H9 (cell line): ENCODE measurements at regions not wholly inside any gene's neighbourhood (a gene's known extent, or its start where the extent isn't known, plus 50 kb on each side); places are given as distances from the start of the nearest gene placed in this dataset.

Experiments
- DNase-seq: peaks from one replicate; pipeline ENCODE4 v3.0.0-alpha.2; 2017
- H2AFZ ChIP-seq: one replicate; pipeline ENCODE4 v1.6.1; 2013; ENCODE audit warnings: mild to moderate bottlenecking, low read length, control low read depth, moderate library complexity
- H2AK5ac ChIP-seq: 2 replicates; pipeline ENCODE4 v1.6.1; 2013; ENCODE audit warnings: low read length, control low read depth, mixed read lengths; ENCODE audit not compliant: insufficient read length
- H2BK120ac ChIP-seq: one replicate; pipeline ENCODE4 v1.6.1; 2013; ENCODE audit warnings: low read depth, mild to moderate bottlenecking, low read length, control low read depth, inconsistent platforms; ENCODE audit not compliant: poor library complexity, severe bottlenecking
- H2BK12ac ChIP-seq: 2 replicates; pipeline ENCODE4 v1.6.1; 2013; ENCODE audit warnings: low read length, control low read depth, mixed read lengths, low read depth; ENCODE audit not compliant: insufficient read length
- H2BK15ac ChIP-seq: 2 replicates; pipeline ENCODE4 v1.6.1; 2013; ENCODE audit warnings: low read depth, low read length, control low read depth
- H2BK20ac ChIP-seq: one replicate; pipeline ENCODE4 v1.6.1; 2013; ENCODE audit warnings: low read depth, mild to moderate bottlenecking, low read length, control low read depth, inconsistent platforms; ENCODE audit not compliant: poor library complexity, severe bottlenecking
- H2BK5ac ChIP-seq: 2 replicates; pipeline ENCODE4 v1.6.1; 2013; ENCODE audit warnings: low read length, control low read depth, mixed read lengths; ENCODE audit not compliant: insufficient read length
- H3K14ac ChIP-seq: 2 replicates; pipeline ENCODE4 v1.6.1; 2013; ENCODE audit warnings: low read length, control low read depth; ENCODE audit not compliant: insufficient read depth
- H3K18ac ChIP-seq: 2 replicates; pipeline ENCODE4 v1.6.1; 2013; ENCODE audit warnings: low read depth, mild to moderate bottlenecking, mixed read lengths, low read length, control low read depth; ENCODE audit not compliant: insufficient read length
- H3K23ac ChIP-seq: 2 replicates; pipeline ENCODE4 v1.6.1; 2013; ENCODE audit warnings: low read length, control low read depth, mixed read lengths, low read depth; ENCODE audit not compliant: insufficient read length
- H3K23me2 ChIP-seq: 2 replicates; pipeline ENCODE4 v1.6.1; 2013; ENCODE audit warnings: low read depth, mild to moderate bottlenecking, mixed read lengths, low read length, control low read depth; ENCODE audit not compliant: insufficient read length, poor library complexity, severe bottlenecking
- H3K27ac ChIP-seq: 2 replicates; pipeline ENCODE4 v1.5.1; 2013; ENCODE audit warnings: low read length, control low read depth, mixed read lengths, low read depth; ENCODE audit not compliant: insufficient read length
- H3K27me3 ChIP-seq: 2 replicates; pipeline ENCODE4 v1.6.1; 2013; ENCODE audit warnings: low read length, control low read depth, inconsistent platforms; ENCODE audit not compliant: insufficient read depth
- H3K4ac ChIP-seq: 2 replicates; pipeline ENCODE4 v1.6.1; 2013; ENCODE audit warnings: low read depth, mild to moderate bottlenecking, control low read depth, inconsistent platforms, low read length, moderate library complexity
- H3K4me1 ChIP-seq: 2 replicates; pipeline ENCODE4 v1.6.1; 2013; ENCODE audit warnings: low read length, control low read depth, inconsistent platforms; ENCODE audit not compliant: insufficient read depth
- H3K4me2 ChIP-seq: 2 replicates; pipeline ENCODE4 v1.6.1; 2013; ENCODE audit warnings: low read length, control low read depth, mixed read lengths; ENCODE audit not compliant: insufficient read length, insufficient read depth
- H3K56ac ChIP-seq: 2 replicates; pipeline ENCODE4 v1.6.1; 2013; ENCODE audit warnings: low read depth, mild to moderate bottlenecking, mixed read lengths, low read length, control low read depth; ENCODE audit not compliant: insufficient read length
- H3K79me1 ChIP-seq: 2 replicates; pipeline ENCODE4 v1.6.1; 2013; ENCODE audit warnings: low read depth, mild to moderate bottlenecking, moderate library complexity, low read length, control low read depth, inconsistent platforms; ENCODE audit not compliant: insufficient read depth, poor library complexity, severe bottlenecking
- H3K79me2 ChIP-seq: 2 replicates; pipeline ENCODE4 v1.6.1; 2013; ENCODE audit warnings: low read length, control low read depth, inconsistent platforms; ENCODE audit not compliant: insufficient read depth
- H3K9ac ChIP-seq: 2 replicates; pipeline ENCODE4 v1.6.1; 2013; ENCODE audit warnings: low read length, control low read depth, mixed read lengths; ENCODE audit not compliant: insufficient read length; ENCODE audit errors: extremely low read depth
- H3K9me3 ChIP-seq: one replicate; pipeline ENCODE4 v1.6.1; 2013; ENCODE audit warnings: low read depth, low read length, inconsistent platforms; ENCODE audit not compliant: control insufficient read depth
- H3T11ph ChIP-seq: one replicate; pipeline ENCODE4 v1.6.1; 2013; ENCODE audit warnings: mild to moderate bottlenecking, low read length, control low read depth, inconsistent platforms
- H4K20me1 ChIP-seq: one replicate; pipeline ENCODE4 v1.6.1; 2013; ENCODE audit not compliant: control insufficient read depth, insufficient read length, insufficient read depth
- H4K5ac ChIP-seq: 2 replicates; pipeline ENCODE4 v1.6.1; 2013; ENCODE audit warnings: low read depth, mild to moderate bottlenecking, mixed read lengths, low read length, control low read depth; ENCODE audit not compliant: insufficient read length
- H4K8ac ChIP-seq: replicated peaks from 2 replicates; pipeline ENCODE4 v1.6.1; 2013; ENCODE audit warnings: low read length, control low read depth, mixed read lengths, low read depth; ENCODE audit not compliant: insufficient read length
- H4K91ac ChIP-seq: 2 replicates; pipeline ENCODE4 v1.6.1; 2013; ENCODE audit warnings: low read depth, mild to moderate bottlenecking, moderate library complexity, mixed read lengths, low read length, control low read depth; ENCODE audit not compliant: insufficient read length
- H3K27ac Mint-ChIP-seq, 3 experiments: 2 replicates in 2 of 3; 3 replicates in 1 of 3; pipeline ENCODE4 v1.8.0; 2020 to 2021; ENCODE audit warnings: mixed read lengths in 3 of 3, mild to moderate bottlenecking in 1 of 3, moderate library complexity in 1 of 3
- H3K27me3 Mint-ChIP-seq: 2 replicates; pipeline ENCODE4 v1.8.0; 2021; ENCODE audit warnings: low read depth, mild to moderate bottlenecking, moderate library complexity, mixed read lengths
- H3K36me3 Mint-ChIP-seq, 3 experiments: 2 replicates in 2 of 3; 3 replicates in 1 of 3; pipeline ENCODE4 v1.8.0; 2020 to 2021; ENCODE audit warnings: low read depth in 3 of 3, mixed read lengths in 3 of 3; ENCODE audit not compliant: insufficient read depth in 1 of 3
- H3K4me1 Mint-ChIP-seq, 2 experiments: 2 replicates each; pipeline ENCODE4 v1.8.0; 2020; ENCODE audit warnings: mixed read lengths in 2 of 2
- H3K4me3 Mint-ChIP-seq, 2 experiments: 2 replicates in 1 of 2; 3 replicates in 1 of 2; pipeline ENCODE4 v1.8.0; 2020 to 2021; ENCODE audit warnings: mild to moderate bottlenecking in 2 of 2, mixed read lengths in 2 of 2, moderate library complexity in 1 of 2
- H3K9me3 Mint-ChIP-seq, 2 experiments: 2 replicates in 1 of 2; 3 replicates in 1 of 2; pipeline ENCODE4 v1.8.0; 2020; ENCODE audit warnings: mild to moderate bottlenecking in 2 of 2, mixed read lengths in 2 of 2, moderate library complexity in 1 of 2
- CTCF ChIP-seq: fragments of 200-600 bp; sonication (generic); conservative IDR thresholded peaks from 3 replicates; pipeline ENCODE4 v1.8.0; 2021; ENCODE audit warnings: antibody characterized with exemption, mild to moderate bottlenecking
- WGBS: extraction: QIAGEN DNeasy Blood & Tissue Kit; methylation state at CpG from one replicate; pipeline ENCODE4 v1.1.7; 2013; ENCODE audit warnings: missing lambda C conversion rate, low lambda C conversion rate, mixed read lengths; ENCODE audit not compliant: insufficient read length; ENCODE audit errors: extremely low coverage; 5-methylcytosine and 5-hydroxymethylcytosine counted together

- H3K14ac ChIP-seq, result no peak overlapping the region
- H3K9me3 ChIP-seq, result no peaks in the 10 kb centered on the region
- no peaks in the 10 kb centered on the region for H3K27me3 ChIP-seq
- no peaks in the 10 kb centered on the region for H3K36me3 Mint-ChIP-seq
- no peak for DNase-seq
- no peak overlapping the region for H2BK5ac ChIP-seq
- H2AFZ ChIP-seq, result no peak overlapping the region
- H4K20me1 ChIP-seq, result no peaks in the 10 kb centered on the region
- H3K4me1 Mint-ChIP-seq, result no peaks in the 10 kb centered on the region
- no peaks in the 10 kb centered on the region for H3K79me1 ChIP-seq
- H2AK5ac ChIP-seq, result no peak overlapping the region
- no peak overlapping the region for H2BK20ac ChIP-seq
- no peak overlapping the region for H3K27ac Mint-ChIP-seq
- H4K8ac ChIP-seq, result no peak overlapping the region
- no peak overlapping the region for H3K23ac ChIP-seq
- H3K4me2 ChIP-seq, result no peak overlapping the region
- H3K9ac ChIP-seq, result no peak overlapping the region
- H3K4ac ChIP-seq, result no peak overlapping the region
- H2BK15ac ChIP-seq, result no peak overlapping the region
- no peak overlapping the region for H4K5ac ChIP-seq
- no peaks in the 10 kb centered on the region for H3K27me3 Mint-ChIP-seq
- no peak overlapping the region for H3K4me3 Mint-ChIP-seq
- H4K91ac ChIP-seq, result no peak overlapping the region
- no peak overlapping the region for H3K27ac ChIP-seq
- H3K56ac ChIP-seq, result no peak overlapping the region
- H2BK120ac ChIP-seq, result no peak overlapping the region
- H3T11ph ChIP-seq, result no peak overlapping the region
- no peaks in the 10 kb centered on the region; a peak in 1 of 5 replicates for H3K9me3 Mint-ChIP-seq
- no peak for TF ChIP-seq CTCF
- no peaks in the 10 kb centered on the region for H3K23me2 ChIP-seq
- no CpG with 5 or more reads among the region's 3 CpGs for WGBS
- H3K4me1 ChIP-seq, result no peaks in the 10 kb centered on the region
- no peak overlapping the region for H2BK12ac ChIP-seq
- no peaks in the 10 kb centered on the region for H3K79me2 ChIP-seq
- no peak overlapping the region for H3K18ac ChIP-seq
Measured at GRCh38 chr1:195241066-195241465, 1367.2 kb downstream of the KCNT2 start.
